Cardiac muscle cell (in vitro differentiated cells and primary cell): ENCODE measurements at regions not wholly inside any gene's neighbourhood (a gene's known extent, or its start where the extent isn't known, plus 50 kb on each side); places are given as distances from the start of the nearest gene placed in this dataset.

Source experiments
- DNase-seq, 2 donors: peaks; one replicate each; pipeline versions ENCODE4 v3.0.0 to v3.0.0-alpha.2; 2010 to 2017; ENCODE audit warnings: low read depth in 1 of 2, low spot score in 1 of 2
- H3K27ac ChIP-seq: fragments of 200-600 bp; sonication (generic); 2 replicates; pipeline ENCODE4 v1.5.1; 2016
- H3K27me3 ChIP-seq: fragments of 200-600 bp; sonication (generic); 2 replicates; pipeline ENCODE4 v1.6.0; 2016; ENCODE audit warnings: control low read depth
- H3K36me3 ChIP-seq: fragments of 200-600 bp; sonication (generic); 2 replicates; pipeline ENCODE4 v1.5.1; 2016; ENCODE audit warnings: control low read depth
- H3K4me1 ChIP-seq: fragments of 200-600 bp; sonication (generic); 2 replicates; pipeline ENCODE4 v1.8.1; 2017; ENCODE audit warnings: low read depth, mild to moderate bottlenecking, mixed run types
- H3K4me3 ChIP-seq: fragments of 200-600 bp; sonication (generic); 2 replicates; pipeline ENCODE4 v1.5.1; 2016; ENCODE audit warnings: mild to moderate bottlenecking
- H3K9me3 ChIP-seq: fragments of 200-600 bp; sonication (generic); 2 replicates; pipeline ENCODE4 v1.5.1; 2017; ENCODE audit warnings: low read depth, mild to moderate bottlenecking, control low read depth
- TF ChIP-seq, protein P1 (sequence below): IDR thresholded peaks from 2 replicates; pipeline ENCODE4 v1.5.1; 2012; ENCODE audit warnings: low read depth, mild to moderate bottlenecking, low read length

DNA sequence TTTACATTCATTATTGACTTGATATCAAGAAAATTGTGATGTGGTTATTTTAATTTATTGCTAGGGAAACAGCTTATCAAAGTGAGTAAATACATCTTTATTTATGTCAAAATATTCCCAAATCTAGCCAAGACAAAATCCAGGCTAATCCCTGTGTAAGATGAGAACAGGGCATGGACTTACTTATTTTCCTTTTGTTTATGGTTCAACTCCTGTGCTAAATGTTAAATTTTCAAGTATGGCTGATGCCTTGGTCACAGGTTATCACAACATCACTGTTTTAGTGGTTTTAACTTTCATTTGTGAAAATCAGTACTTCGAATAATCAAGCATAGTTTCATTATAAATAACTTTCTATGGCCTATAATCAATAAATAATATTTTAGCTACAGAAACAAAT lies 657.0 kb upstream of the SYT4 start:
- Histone ChIP-seq H3K27me3 (no peaks in the 10 kb centered on the region), H3K27ac (no peak overlapping the region)
- no peak for DNase-seq

DNA sequence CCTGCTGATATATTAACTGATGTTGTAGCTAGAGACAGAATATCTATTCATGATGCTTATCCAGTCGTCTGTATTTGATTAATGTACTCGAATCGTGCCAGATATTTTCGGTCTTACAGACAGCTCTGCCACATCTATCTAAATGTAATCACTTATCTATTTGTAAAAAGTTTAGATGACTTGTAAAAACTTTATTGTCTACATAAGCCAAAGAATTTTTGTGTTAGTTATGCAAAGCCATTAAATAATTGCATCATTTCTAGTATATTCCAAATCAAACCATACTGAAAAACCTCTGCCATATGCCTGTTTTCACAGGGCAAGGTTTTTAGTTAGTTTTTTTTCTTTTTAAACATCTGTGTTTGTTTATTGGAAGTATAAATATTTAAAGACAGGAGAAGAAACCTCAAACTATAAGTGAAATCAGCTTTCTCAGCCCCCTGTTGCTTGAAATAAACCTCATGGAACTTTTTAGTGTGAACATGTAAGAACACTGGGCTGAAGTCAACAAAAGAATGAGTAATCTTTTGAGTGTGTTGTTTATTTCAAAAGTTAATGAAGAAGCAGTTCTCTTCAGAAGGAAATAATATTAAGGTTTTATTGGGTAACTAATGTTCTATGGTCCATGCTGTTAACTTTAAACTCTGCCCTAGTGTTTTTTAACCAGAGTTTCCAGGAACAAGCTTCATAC lies 657.6 kb upstream of the SYT4 start:
- H3K36me3 ChIP-seq = no peaks in the 10 kb centered on the region
- no peak overlapping the region for H3K4me3 ChIP-seq
- no peaks in the 10 kb centered on the region for H3K4me1 ChIP-seq
- H3K27me3 ChIP-seq = no peaks in the 10 kb centered on the region
- DNase-seq = peak in 1 of 2 donors; percentile 30
- TF ChIP-seq, protein P1, sequence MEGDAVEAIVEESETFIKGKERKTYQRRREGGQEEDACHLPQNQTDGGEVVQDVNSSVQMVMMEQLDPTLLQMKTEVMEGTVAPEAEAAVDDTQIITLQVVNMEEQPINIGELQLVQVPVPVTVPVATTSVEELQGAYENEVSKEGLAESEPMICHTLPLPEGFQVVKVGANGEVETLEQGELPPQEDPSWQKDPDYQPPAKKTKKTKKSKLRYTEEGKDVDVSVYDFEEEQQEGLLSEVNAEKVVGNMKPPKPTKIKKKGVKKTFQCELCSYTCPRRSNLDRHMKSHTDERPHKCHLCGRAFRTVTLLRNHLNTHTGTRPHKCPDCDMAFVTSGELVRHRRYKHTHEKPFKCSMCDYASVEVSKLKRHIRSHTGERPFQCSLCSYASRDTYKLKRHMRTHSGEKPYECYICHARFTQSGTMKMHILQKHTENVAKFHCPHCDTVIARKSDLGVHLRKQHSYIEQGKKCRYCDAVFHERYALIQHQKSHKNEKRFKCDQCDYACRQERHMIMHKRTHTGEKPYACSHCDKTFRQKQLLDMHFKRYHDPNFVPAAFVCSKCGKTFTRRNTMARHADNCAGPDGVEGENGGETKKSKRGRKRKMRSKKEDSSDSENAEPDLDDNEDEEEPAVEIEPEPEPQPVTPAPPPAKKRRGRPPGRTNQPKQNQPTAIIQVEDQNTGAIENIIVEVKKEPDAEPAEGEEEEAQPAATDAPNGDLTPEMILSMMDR = no peak
- H3K27ac ChIP-seq = no peak overlapping the region
- H3K9me3 ChIP-seq = no peaks in the 10 kb centered on the region

More for the DNA sequence above, 657.0 kb upstream of the SYT4 start:
- Histone ChIP-seq H3K9me3 (no peaks in the 10 kb centered on the region), H3K4me3 (no peak overlapping the region), H3K4me1 (no peaks in the 10 kb centered on the region), H3K36me3 (no peaks in the 10 kb centered on the region)
- TF ChIP-seq, protein P1 = no peak

DNA sequence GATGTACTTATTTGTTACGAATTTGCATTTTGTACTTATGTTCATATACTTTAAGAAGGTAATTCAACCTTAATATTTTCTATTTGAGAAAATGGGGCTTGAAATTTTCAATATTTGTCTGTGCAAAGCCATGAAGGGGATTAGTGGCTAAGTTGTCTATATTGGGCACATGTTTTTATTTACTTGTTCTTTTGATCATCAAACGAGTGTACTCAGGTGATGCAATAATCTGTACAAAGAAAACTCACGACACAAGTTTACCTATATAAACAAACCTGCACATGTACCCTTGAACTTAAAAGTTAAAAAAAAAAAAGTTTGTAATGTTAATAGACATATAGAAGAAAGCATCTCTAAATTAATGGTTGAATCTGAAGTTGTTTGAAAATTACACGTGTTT lies 658.9 kb upstream of the SYT4 start:
- TF ChIP-seq, protein P1 = no peak
- no peaks in the 10 kb centered on the region for H3K4me1 ChIP-seq

DNA sequence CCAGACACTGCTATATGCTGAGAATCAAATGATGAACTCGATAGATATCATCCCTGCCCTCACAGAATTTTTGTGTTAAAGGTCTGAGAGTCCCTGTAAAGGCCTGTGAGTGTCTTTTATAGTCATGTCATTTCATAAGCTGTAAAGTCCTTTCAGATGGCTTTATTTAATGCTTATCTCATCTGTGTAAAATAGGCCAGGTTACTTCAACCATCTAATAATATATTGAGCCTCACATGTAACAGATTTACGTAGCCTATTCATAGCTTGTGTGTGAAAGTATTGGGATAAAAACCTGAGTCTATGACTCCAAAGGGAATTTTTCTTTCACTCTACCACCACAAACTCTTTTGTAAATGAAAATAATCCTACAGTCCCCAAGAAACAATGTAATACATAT lies 672.0 kb upstream of the SYT4 start:
- H3K9me3 ChIP-seq = no peaks in the 10 kb centered on the region
- H3K4me1 ChIP-seq = no peaks in the 10 kb centered on the region
- DNase-seq = no peak
- no peak overlapping the region for H3K4me3 ChIP-seq
- TF ChIP-seq, protein P1 = no peak
- no peaks in the 10 kb centered on the region for H3K36me3 ChIP-seq
- H3K27ac ChIP-seq = no peak overlapping the region
- no peaks in the 10 kb centered on the region for H3K27me3 ChIP-seq

More for the DNA sequence above, 658.9 kb upstream of the SYT4 start:
- no peak for DNase-seq
- no peak overlapping the region for H3K4me3 ChIP-seq
- no peaks in the 10 kb centered on the region for H3K9me3 ChIP-seq
- no peak overlapping the region for H3K27ac ChIP-seq
- H3K27me3 ChIP-seq = no peaks in the 10 kb centered on the region
- H3K36me3 ChIP-seq = no peaks in the 10 kb centered on the region

DNA sequence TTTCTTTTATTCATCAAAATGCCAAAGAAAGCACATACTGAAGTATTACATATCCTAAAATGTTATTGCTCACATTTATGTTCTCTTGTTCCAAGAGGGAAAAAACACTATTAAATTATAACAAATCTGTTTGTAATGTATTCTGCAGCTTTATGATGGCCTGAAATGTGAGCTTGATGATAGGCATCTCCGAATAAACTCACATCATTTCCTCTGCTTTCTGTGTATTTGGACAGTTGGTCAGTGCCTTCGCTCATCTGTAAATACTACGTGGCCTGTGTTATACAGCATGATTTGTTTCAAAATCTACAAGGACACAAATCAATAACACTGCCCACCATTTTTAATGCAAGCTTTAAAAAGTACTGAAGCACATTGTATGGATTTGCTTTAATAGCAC lies 672.8 kb upstream of the SYT4 start:
- TF ChIP-seq, protein P1 = no peak
- Histone ChIP-seq H3K27ac (no peak overlapping the region), H3K9me3 (no peaks in the 10 kb centered on the region), H3K4me3 (no peak overlapping the region), H3K4me1 (no peaks in the 10 kb centered on the region), H3K27me3 (no peaks in the 10 kb centered on the region), H3K36me3 (no peaks in the 10 kb centered on the region)
- no peak for DNase-seq
